HT-29 (cell line): ENCODE measurements at regions not wholly inside any gene's neighbourhood (a gene's known extent, or its start where the extent isn't known, plus 50 kb on each side); places are given as distances from the start of the nearest gene placed in this dataset.
"Not testable (repeated sequence)": the region's sequence is repeated elsewhere in the genome, so short reads cannot be mapped to it uniquely, and the experiment has no call there.

Source experiments
- DNase-seq: peaks from one replicate; pipeline ENCODE4 v3.0.0-alpha.2; 2015; ENCODE audit warnings: low spot score

- DNase-seq = no peak
These were observed 811.0 kb upstream of the GALNTL6 start for GRCh38 chr4:171002246-171002645.

- DNase-seq = peak; percentile 24
These were observed 822.1 kb upstream of the GALNTL6 start for GRCh38 chr4:170990989-170991589.

GRCh38 chr4:170988446-170988845 lies 824.8 kb upstream of the GALNTL6 start:
- no peak for DNase-seq

GRCh38 chr4:170979736-170980135 lies 833.5 kb upstream of the GALNTL6 start:
- DNase-seq = no peak

- peak; percentile 12 for DNase-seq
These were observed 834.2 kb upstream of the GALNTL6 start for GRCh38 chr4:170978990-170979389.

- no peak for DNase-seq
These were observed 859.3 kb upstream of the AADAT start for GRCh38 chr4:170949084-170949483.

GRCh38 chr4:170940043-170940724 lies 850.4 kb upstream of the AADAT start:
- no peak for DNase-seq

- DNase-seq = no peak
These were observed 848.8 kb upstream of the AADAT start for GRCh38 chr4:170938588-170938987.

- DNase-seq = no peak
These were observed 841.6 kb upstream of the AADAT start for GRCh38 chr4:170931321-170931720.

- DNase-seq = no peak
These were observed 798.9 kb upstream of the AADAT start for GRCh38 chr4:170888660-170889059.

GRCh38 chr4:170887396-170887795 lies 797.6 kb upstream of the AADAT start:
- DNase-seq = no peak

GRCh38 chr4:170884969-170885570 lies 795.3 kb upstream of the AADAT start:
- DNase-seq = no peak

- not testable (repeated sequence) for DNase-seq
These were observed 791.9 kb upstream of the AADAT start for GRCh38 chr4:170881646-170882045.

- DNase-seq = no peak
These were observed 786.1 kb upstream of the AADAT start for GRCh38 chr4:170875868-170876267.

GRCh38 chr4:170872794-170873193 lies 783.0 kb upstream of the AADAT start:
- no peak for DNase-seq

GRCh38 chr4:170868170-170868569 lies 778.4 kb upstream of the AADAT start:
- DNase-seq = no peak

GRCh38 chr4:170854097-170854496 lies 764.3 kb upstream of the AADAT start:
- no peak for DNase-seq

- DNase-seq = peak; percentile 50
These were observed 763.8 kb upstream of the AADAT start for GRCh38 chr4:170853422-170854021.

- DNase-seq = no peak
These were observed 760.2 kb upstream of the AADAT start for GRCh38 chr4:170849969-170850368.

GRCh38 chr4:170827562-170828274 lies 738.0 kb upstream of the AADAT start:
- no peak for DNase-seq

GRCh38 chr4:170818786-170819185 lies 729.0 kb upstream of the AADAT start:
- DNase-seq = no peak

GRCh38 chr4:170805352-170805751 lies 715.6 kb upstream of the AADAT start:
- DNase-seq = no peak
